OCI-LY3 (cell line): ENCODE measurements at regions not wholly inside any gene's neighbourhood (a gene's known extent, or its start where the extent isn't known, plus 50 kb on each side); places are given as distances from the start of the nearest gene placed in this dataset.

Experiments used
- EZH2phosphoT487 ChIP-seq: fragments of 200-600 bp; shearing (Covaris generic); IDR thresholded peaks from 2 replicates; pipeline ENCODE4 v1.6.1; 2018; ENCODE audit warnings: antibody characterized with exemption, mixed run types, low read depth
- TF ChIP-seq, protein P1 (sequence below): fragments of 200-600, 300-600 bp; sonication (generic); IDR thresholded peaks from 2 replicates; pipeline ENCODE4 v1.5.1; 2014; ENCODE audit warnings: antibody characterized with exemption, low read length, low read depth

DNA sequence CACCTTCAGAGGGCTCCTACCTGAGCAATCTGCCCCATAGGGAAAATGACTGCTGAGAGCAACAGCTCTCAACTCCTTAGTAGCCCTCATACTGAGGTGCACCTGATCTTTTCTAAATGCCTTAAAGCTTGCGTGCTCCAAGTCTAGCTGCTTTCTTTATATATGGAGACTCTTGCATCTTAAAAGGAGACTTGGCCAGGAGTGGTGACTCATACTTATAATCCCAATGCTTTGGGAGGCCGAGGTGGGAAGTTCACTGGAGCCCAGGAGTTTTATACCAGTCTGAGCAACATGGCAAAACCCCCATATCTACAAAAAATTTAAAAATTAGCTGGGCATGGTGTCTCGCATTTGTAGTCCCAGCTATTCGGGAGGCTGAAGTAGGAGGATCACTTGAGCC is 78.1 kb upstream of the TRIM2 start:
- TF ChIP-seq, protein P1, sequence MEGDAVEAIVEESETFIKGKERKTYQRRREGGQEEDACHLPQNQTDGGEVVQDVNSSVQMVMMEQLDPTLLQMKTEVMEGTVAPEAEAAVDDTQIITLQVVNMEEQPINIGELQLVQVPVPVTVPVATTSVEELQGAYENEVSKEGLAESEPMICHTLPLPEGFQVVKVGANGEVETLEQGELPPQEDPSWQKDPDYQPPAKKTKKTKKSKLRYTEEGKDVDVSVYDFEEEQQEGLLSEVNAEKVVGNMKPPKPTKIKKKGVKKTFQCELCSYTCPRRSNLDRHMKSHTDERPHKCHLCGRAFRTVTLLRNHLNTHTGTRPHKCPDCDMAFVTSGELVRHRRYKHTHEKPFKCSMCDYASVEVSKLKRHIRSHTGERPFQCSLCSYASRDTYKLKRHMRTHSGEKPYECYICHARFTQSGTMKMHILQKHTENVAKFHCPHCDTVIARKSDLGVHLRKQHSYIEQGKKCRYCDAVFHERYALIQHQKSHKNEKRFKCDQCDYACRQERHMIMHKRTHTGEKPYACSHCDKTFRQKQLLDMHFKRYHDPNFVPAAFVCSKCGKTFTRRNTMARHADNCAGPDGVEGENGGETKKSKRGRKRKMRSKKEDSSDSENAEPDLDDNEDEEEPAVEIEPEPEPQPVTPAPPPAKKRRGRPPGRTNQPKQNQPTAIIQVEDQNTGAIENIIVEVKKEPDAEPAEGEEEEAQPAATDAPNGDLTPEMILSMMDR = no peak
- TF ChIP-seq EZH2phosphoT487 = no peak
